ENCODE measurements at regions not wholly inside any gene's neighbourhood (a gene's known extent, or its start where the extent isn't known, plus 50 kb on each side); places are given as distances from the start of the nearest gene placed in this dataset.

GRCh38 chr1:201719812-201720521, 109.0 kb upstream of the IPO9 start:
- H3K79me2 ChIP-seq (ENCODE audit: low read length), result no peaks in the 10 kb centered on the region
- no peak overlapping the region for H3K4me3 ChIP-seq (ENCODE audit: low read length)
- H3K4me2 ChIP-seq (ENCODE audit: low read length), result no peak overlapping the region
- no peak overlapping the region for H3K27ac ChIP-seq (ENCODE audit: low read length)
- no peaks in the 10 kb centered on the region for H3K9me3 ChIP-seq (ENCODE audit: insufficient read depth, low read length)
- no peak for TF ChIP-seq CTCF (IDR thresholded peaks at IDR 0.05; ENCODE audit: low read depth, low read length)
- TF ChIP-seq EZH2phosphoT487 (IDR thresholded peaks at IDR 0.05; ENCODE audit: low read depth), result no peak
- no peak overlapping the region for H2AFZ ChIP-seq (ENCODE audit: low read depth, low read length)
- H3K9ac ChIP-seq (ENCODE audit: low read length), result no peak overlapping the region
- H3K36me3 ChIP-seq (replicated peaks; ENCODE audit: low read depth, low read length), result no peaks in the 10 kb centered on the region
- peaks cover 34% of the 10 kb centered on the region for H3K4me1 ChIP-seq (ENCODE audit: low read length)
- no peaks in the 10 kb centered on the region for H4K20me1 ChIP-seq (ENCODE audit: insufficient read depth, low read length)
- H3K27me3 ChIP-seq (ENCODE audit: low read depth, low read length), result peaks cover 47% of the 10 kb centered on the region

- Histone ChIP-seq H3K9me3 (ENCODE audit: insufficient read depth, low read length) (no peaks in the 10 kb centered on the region), H4K20me1 (ENCODE audit: insufficient read depth, low read length) (no peaks in the 10 kb centered on the region), H3K9ac (ENCODE audit: low read length) (no peak overlapping the region), H3K36me3 (replicated peaks; ENCODE audit: low read depth, low read length) (no peaks in the 10 kb centered on the region), H3K4me2 (ENCODE audit: low read length) (no peak overlapping the region), H2AFZ (ENCODE audit: low read depth, low read length) (no peak overlapping the region), H3K27me3 (ENCODE audit: low read depth, low read length) (peaks cover 50% of the 10 kb centered on the region), H3K27ac (ENCODE audit: low read length) (no peak overlapping the region), H3K4me1 (ENCODE audit: low read length) (peaks cover 29% of the 10 kb centered on the region), H3K4me3 (ENCODE audit: low read length) (no peak overlapping the region), H3K79me2 (ENCODE audit: low read length) (no peaks in the 10 kb centered on the region)
- no peak for TF ChIP-seq CTCF (IDR thresholded peaks at IDR 0.05; ENCODE audit: low read depth, low read length)
- no peak for TF ChIP-seq EZH2phosphoT487 (IDR thresholded peaks at IDR 0.05; ENCODE audit: low read depth)
These were observed 108.5 kb upstream of the IPO9 start for GRCh38 chr1:201720522-201720844.

- H3K27ac ChIP-seq (ENCODE audit: low read length), result no peak overlapping the region
- H3K27me3 ChIP-seq (ENCODE audit: low read depth, low read length), result peaks cover 50% of the 10 kb centered on the region
- TF ChIP-seq EZH2phosphoT487 (IDR thresholded peaks at IDR 0.05; ENCODE audit: low read depth), result no peak
- no peak for TF ChIP-seq CTCF (IDR thresholded peaks at IDR 0.05; ENCODE audit: low read depth, low read length)
- H3K4me2 ChIP-seq (ENCODE audit: low read length), result no peak overlapping the region
- no peaks in the 10 kb centered on the region for H3K36me3 ChIP-seq (replicated peaks; ENCODE audit: low read depth, low read length)
- no peak overlapping the region for H2AFZ ChIP-seq (ENCODE audit: low read depth, low read length)
- no peaks in the 10 kb centered on the region for H3K79me2 ChIP-seq (ENCODE audit: low read length)
- no peaks in the 10 kb centered on the region for H4K20me1 ChIP-seq (ENCODE audit: insufficient read depth, low read length)
- no peak overlapping the region for H3K4me3 ChIP-seq (ENCODE audit: low read length)
- H3K9me3 ChIP-seq (ENCODE audit: insufficient read depth, low read length), result no peaks in the 10 kb centered on the region
- peaks cover 20% of the 10 kb centered on the region for H3K4me1 ChIP-seq (ENCODE audit: low read length)
- no peak overlapping the region for H3K9ac ChIP-seq (ENCODE audit: low read length)
These were observed 107.6 kb upstream of the IPO9 start for GRCh38 chr1:201721082-201722049.

- Histone ChIP-seq H4K20me1 (ENCODE audit: insufficient read depth, low read length) (no peaks in the 10 kb centered on the region), H3K36me3 (replicated peaks; ENCODE audit: low read depth, low read length) (no peaks in the 10 kb centered on the region), H2AFZ (ENCODE audit: low read depth, low read length) (no peak overlapping the region), H3K9ac (ENCODE audit: low read length) (no peak overlapping the region), H3K9me3 (ENCODE audit: insufficient read depth, low read length) (no peaks in the 10 kb centered on the region), H3K27me3 (ENCODE audit: low read depth, low read length) (peaks cover 69% of the 10 kb centered on the region), H3K27ac (ENCODE audit: low read length) (no peak overlapping the region), H3K4me3 (ENCODE audit: low read length) (no peak overlapping the region), H3K4me1 (ENCODE audit: low read length) (peaks cover 5% of the 10 kb centered on the region), H3K79me2 (ENCODE audit: low read length) (no peaks in the 10 kb centered on the region), H3K4me2 (ENCODE audit: low read length) (no peak overlapping the region)
- TF ChIP-seq CTCF (IDR thresholded peaks at IDR 0.05; ENCODE audit: low read depth, low read length), result no peak
These were observed 104.8 kb upstream of the IPO9 start for GRCh38 chr1:201724039-201724765.

Data from OCI-LY3 (cell line).